HCT116 (cell line): ENCODE measurements at regions not wholly inside any gene's neighbourhood (a gene's known extent, or its start where the extent isn't known, plus 50 kb on each side); places are given as distances from the start of the nearest gene placed in this dataset.

Experiments
- ATAC-seq: fragments of 200-7000 bp; cut with Tn5 transposase; 2 replicates; pipeline ENCODE4 v1.9.1; 2020; ENCODE audit warnings: mild to moderate bottlenecking, moderate library complexity
- BruUV-seq: library from RNA; stranded (reverse); fragments of 400-500 nt; replicated peaks from 2 replicates; lab custom pipeline; 2021; lab: Mats Ljungman, UMichigan
- CTCF ChIA-PET: fragments of 300-600 bp; sonication (Branson Sonifier 250); formaldehyde crosslinking; loops from one replicate; lab custom pipeline; 2021; ENCODE audit warnings: antibody characterized with exemption; lab: Charles Lee
- POLR2A ChIA-PET: fragments of 300-600, 350-600 bp; sonication (Branson Sonifier 250); formaldehyde crosslinking; loops from one replicate; lab custom pipeline; 2021; ENCODE audit warnings: antibody characterized with exemption; lab: Charles Lee
- RAD21 ChIA-PET, 2 experiments: fragments of 300-600 bp; sonication (Branson Sonifier 250); formaldehyde crosslinking; loops; one replicate each; lab custom pipeline; 2023; ENCODE audit warnings: low total read pairs in 2 of 2; ENCODE audit not compliant: uncharacterized antibody in 2 of 2, unreplicated experiment in 2 of 2, low non-redundant PET in 1 of 2; lab: Charles Lee
- DNase-seq: peaks from one replicate; pipeline ENCODE4 v3.0.0-alpha.2; 2010; ENCODE audit warnings: low read depth, low spot score
- H2AFZ ChIP-seq: fragments of 200-600 bp; shearing (Covaris generic), sonication (generic); 2 replicates; pipeline ENCODE4 v1.6.1; 2017; ENCODE audit warnings: low read depth, mixed run types, mixed read lengths, antibody characterized with exemption, low read length; ENCODE audit not compliant: poor library complexity, severe bottlenecking
- H3K27ac ChIP-seq: 2 replicates; pipeline ENCODE4 v1.5.1; 2012; ENCODE audit warnings: low read depth, low read length
- H3K27me3 ChIP-seq: fragments of 200-600 bp; sonication (generic); 2 replicates; pipeline ENCODE4 v1.6.1; 2016; ENCODE audit warnings: mixed run types, low read length, mixed read lengths; ENCODE audit not compliant: insufficient read depth
- H3K36me3 ChIP-seq, 2 experiments: fragments of 200-500 bp in 1 of 2; fragments of 200-600 bp in 1 of 2; sonication (Bioruptor generic) in 1 of 2; sonication (generic) in 1 of 2; 2 replicates each; pipeline versions ENCODE4 v1.5.1 to v1.6.1; 2014 to 2016; ENCODE audit warnings: low read length in 2 of 2, inconsistent platforms in 1 of 2, mixed read lengths in 1 of 2, mixed run types in 1 of 2; ENCODE audit not compliant: insufficient read depth in 2 of 2, control insufficient read depth in 1 of 2
- H3K4me1 ChIP-seq, 2 experiments: fragments of 200-600 bp in 1 of 2; sonication (generic) in 1 of 2; 2 replicates each; pipeline versions ENCODE4 v1.5.1 to v1.6.1; 2012 to 2017; ENCODE audit warnings: low read length in 2 of 2, inconsistent platforms in 1 of 2, mild to moderate bottlenecking in 1 of 2, mixed read lengths in 1 of 2, mixed run types in 1 of 2, moderate library complexity in 1 of 2; ENCODE audit not compliant: insufficient read depth in 2 of 2, control insufficient read depth in 1 of 2
- H3K4me2 ChIP-seq: fragments of 200-600 bp; sonication (generic); 2 replicates; pipeline ENCODE4 v1.6.1; 2017; ENCODE audit warnings: mixed run types, low read length, mixed read lengths
- H3K4me3 ChIP-seq, 2 experiments: fragments of 200-600 bp in 1 of 2; sonication (generic) in 1 of 2; replicated peaks in 1 of 2; 2 replicates each; pipeline ENCODE4 v1.5.1; 2011 to 2016; ENCODE audit warnings: low read length in 2 of 2, control low read depth in 1 of 2, low read depth in 1 of 2, mild to moderate bottlenecking in 1 of 2, mixed read lengths in 1 of 2, mixed run types in 1 of 2
- H3K79me2 ChIP-seq: fragments of 200-600 bp; sonication (generic); 2 replicates; pipeline ENCODE4 v1.6.1; 2017; ENCODE audit warnings: mild to moderate bottlenecking, mixed run types, low read length, moderate library complexity, mixed read lengths; ENCODE audit not compliant: insufficient read depth
- H3K9ac ChIP-seq: fragments of 200-600 bp; sonication (generic); 2 replicates; pipeline ENCODE4 v1.6.1; 2016; ENCODE audit warnings: low read length, mixed read lengths
- H3K9me2 ChIP-seq: fragments of 200-600 bp; sonication (generic), shearing (Covaris generic); 2 replicates; pipeline ENCODE4 v1.6.1; 2017; ENCODE audit warnings: mixed run types, mild to moderate bottlenecking, moderate library complexity; ENCODE audit not compliant: insufficient read depth
- H3K9me3 ChIP-seq, 2 experiments: fragments of 200-500 bp in 1 of 2; fragments of 200-600 bp in 1 of 2; sonication (Bioruptor generic) in 1 of 2; sonication (generic) in 1 of 2; 2 replicates each; pipeline ENCODE4 v1.6.1; 2014 to 2017; ENCODE audit warnings: low read length in 2 of 2, mixed read lengths in 2 of 2, inconsistent platforms in 1 of 2, low read depth in 1 of 2, mild to moderate bottlenecking in 1 of 2, mixed run types in 1 of 2, moderate library complexity in 1 of 2; ENCODE audit not compliant: control insufficient read depth in 1 of 2, insufficient read depth in 1 of 2
- H4K20me1 ChIP-seq: fragments of 200-600 bp; sonication (generic), shearing (Covaris generic); 2 replicates; pipeline ENCODE4 v1.6.1; 2017; ENCODE audit warnings: mixed run types, mild to moderate bottlenecking, moderate library complexity; ENCODE audit not compliant: insufficient read depth
- ATF3 ChIP-seq: IDR thresholded peaks from 2 replicates; pipeline ENCODE4 v1.6.1; 2012
- CBX3 ChIP-seq: IDR thresholded peaks from 2 replicates; pipeline ENCODE4 v1.6.1; 2012; ENCODE audit warnings: low read depth
- CEBPB ChIP-seq: IDR thresholded peaks from 2 replicates; pipeline ENCODE4 v1.6.1; 2012; ENCODE audit warnings: low read depth
- CTCF ChIP-seq, 3 experiments: fragments of 200-600 bp in 1 of 3; sonication (generic) in 1 of 3; IDR thresholded peaks in 2 of 3; conservative IDR thresholded peaks in 1 of 3; 2 replicates each; pipeline ENCODE4 v1.5.1; 2012 to 2017; ENCODE audit warnings: low read depth in 2 of 3, low read length in 2 of 3, antibody characterized with exemption in 1 of 3, borderline replicate concordance in 1 of 3, control low read depth in 1 of 3, mild to moderate bottlenecking in 1 of 3, mixed read lengths in 1 of 3, mixed run types in 1 of 3, moderate library complexity in 1 of 3; ENCODE audit not compliant: insufficient read depth in 1 of 3
- EGR1 ChIP-seq: IDR thresholded peaks from 2 replicates; pipeline ENCODE4 v1.6.1; 2012; ENCODE audit warnings: low read depth
- ELF1 ChIP-seq: IDR thresholded peaks from 2 replicates; pipeline ENCODE4 v1.6.1; 2012; ENCODE audit warnings: low read depth, borderline replicate concordance
- EZH2phosphoT487 ChIP-seq: fragments of 200-600 bp; IDR thresholded peaks from 2 replicates; pipeline ENCODE4 v1.6.1; 2018; ENCODE audit warnings: antibody characterized with exemption, borderline replicate concordance
- FOSL1 ChIP-seq: IDR thresholded peaks from 2 replicates; pipeline ENCODE4 v1.6.1; 2012; ENCODE audit warnings: low read depth
- MAX ChIP-seq: IDR thresholded peaks from 2 replicates; pipeline ENCODE4 v1.6.1; 2012
- POLR2AphosphoS5 ChIP-seq: IDR thresholded peaks from 2 replicates; pipeline ENCODE4 v1.6.1; 2011; ENCODE audit warnings: mild to moderate bottlenecking, low read depth, low read length, moderate library complexity
- RAD21 ChIP-seq: IDR thresholded peaks from 2 replicates; pipeline ENCODE4 v1.6.1; 2012; ENCODE audit warnings: low read depth, mild to moderate bottlenecking
- SIN3A ChIP-seq: IDR thresholded peaks from 2 replicates; pipeline ENCODE4 v1.6.1; 2012; ENCODE audit warnings: low read depth
- SP1 ChIP-seq: IDR thresholded peaks from 2 replicates; pipeline ENCODE4 v1.6.1; 2012; ENCODE audit warnings: low read depth
- TCF7L2 ChIP-seq: IDR thresholded peaks from 2 replicates; pipeline ENCODE4 v1.7.0; 2011; ENCODE audit warnings: borderline replicate concordance, inconsistent platforms; ENCODE audit not compliant: insufficient read depth, insufficient read length; ENCODE audit errors: extremely low read depth
- YY1 ChIP-seq: IDR thresholded peaks from 2 replicates; pipeline ENCODE4 v1.6.1; 2011; ENCODE audit warnings: low read length, low read depth, moderate library complexity, mild to moderate bottlenecking; ENCODE audit not compliant: insufficient replicate concordance; ENCODE audit errors: extremely low read depth
- ZBTB33 ChIP-seq: IDR thresholded peaks from 2 replicates; pipeline ENCODE4 v1.6.1; 2011; ENCODE audit warnings: mild to moderate bottlenecking, low read length, moderate library complexity; ENCODE audit not compliant: insufficient replicate concordance; ENCODE audit errors: extremely low read depth
- ZFX ChIP-seq: fragments of 450-650 bp; IDR thresholded peaks from 2 replicates; pipeline ENCODE4 v1.6.1; 2017
- ZNF274 ChIP-seq: fragments of 200-500 bp; sonication (Bioruptor generic); IDR thresholded peaks from 2 replicates; pipeline ENCODE4 v1.6.1; 2014; ENCODE audit warnings: mild to moderate bottlenecking, low read depth, low read length, inconsistent platforms
- intact Hi-C: fragments of 100-400 bp; cut with micrococcal nuclease; formaldehyde crosslinking; loops from 2 replicates; pipeline ENCODE4 v1.10.0; 2022

GRCh38 chr17:55911186-55911585 is 160.3 kb downstream of the PCTP start:
- Histone ChIP-seq H3K36me3 (no peaks in the 10 kb centered on the region), H3K4me1 (no peaks in the 10 kb centered on the region), H3K27ac (no peak overlapping the region), H3K27me3 (no peaks in the 10 kb centered on the region), H3K79me2 (no peaks in the 10 kb centered on the region), H3K9me3 (no peaks in the 10 kb centered on the region), H4K20me1 (no peaks in the 10 kb centered on the region), H3K4me3 (no peak overlapping the region), H3K9me2 (no peaks in the 10 kb centered on the region), H3K4me2 (no peak overlapping the region), H3K9ac (no peak overlapping the region), H2AFZ (no peak overlapping the region)
- ChIA-PET CTCF (no interaction called here), POLR2A (no interaction called here), RAD21 (no interaction called here)
- no peak for DNase-seq
- intact Hi-C loops, result no loop called here
- no peak for TF ChIP-seq POLR2AphosphoS5
- TF ChIP-seq EZH2phosphoT487, result no peak
- TF ChIP-seq RAD21, result no peak
- no peak for TF ChIP-seq FOSL1
- no peak for TF ChIP-seq MAX
- TF ChIP-seq ATF3, result no peak
- TF ChIP-seq ZBTB33, result no peak
- no peak for TF ChIP-seq SP1
- TF ChIP-seq ELF1, result no peak
- no peak for TF ChIP-seq CEBPB
- no peak for TF ChIP-seq CTCF (IDR thresholded peaks at IDR 0.05 in 2 of 3, conservative IDR thresholded peaks at IDR 0.05 in 1 of 3; ENCODE audit: borderline replicate concordance in 1 of 3, insufficient read depth in 1 of 3, low read depth in 2 of 3, low read length in 2 of 3)
- no peak for TF ChIP-seq EGR1
- TF ChIP-seq CBX3, result no peak
- no peak for TF ChIP-seq YY1
- TF ChIP-seq ZFX, result no peak
- no peak for TF ChIP-seq ZNF274
- no peak for TF ChIP-seq TCF7L2
- TF ChIP-seq SIN3A, result no peak
- no TSS peak for BruUV-seq
- ATAC-seq, result no peak
